Skeletal muscle tissue (tissue), 3 donors: ENCODE measurements at regions not wholly inside any gene's neighbourhood (a gene's known extent, or its start where the extent isn't known, plus 50 kb on each side); places are given as distances from the start of the nearest gene placed in this dataset.
"Not testable (repeated sequence)": the region's sequence is repeated elsewhere in the genome, so short reads cannot be mapped to it uniquely, and the experiment has no call there.

Experiments used
- H3K27ac ChIP-seq: one replicate; pipeline ENCODE4 v1.7.0; 2013; ENCODE audit warnings: mild to moderate bottlenecking, low read depth, low read length, inconsistent platforms
- H3K27me3 ChIP-seq, 3 donors: one replicate each; pipeline ENCODE4 v1.7.0; 2013; ENCODE audit warnings: low read length in 3 of 3; ENCODE audit not compliant: control insufficient read depth in 3 of 3, insufficient read depth in 3 of 3
- H3K36me3 ChIP-seq, 3 donors: one replicate each; pipeline ENCODE4 v1.7.0; 2013; ENCODE audit warnings: low read length in 3 of 3; ENCODE audit not compliant: control insufficient read depth in 3 of 3, insufficient read depth in 3 of 3
- H3K4me1 ChIP-seq, 3 donors: one replicate each; pipeline ENCODE4 v1.7.0; 2013; ENCODE audit warnings: low read length in 3 of 3, mild to moderate bottlenecking in 3 of 3; ENCODE audit not compliant: control insufficient read depth in 3 of 3, insufficient read depth in 3 of 3
- H3K4me3 ChIP-seq, 3 donors: one replicate each; pipeline ENCODE4 v1.7.0; 2013; ENCODE audit warnings: low read length in 3 of 3
- H3K9ac ChIP-seq, 3 donors: one replicate each; pipeline ENCODE4 v1.7.0; 2013; ENCODE audit warnings: low read length in 3 of 3, mild to moderate bottlenecking in 3 of 3, moderate library complexity in 2 of 3, low read depth in 1 of 3
- H3K9me3 ChIP-seq, 3 donors: one replicate each; pipeline ENCODE4 v1.7.0; 2013; ENCODE audit warnings: low read length in 3 of 3; ENCODE audit not compliant: control insufficient read depth in 3 of 3
- donor health status: Osteomylitis.

DNA sequence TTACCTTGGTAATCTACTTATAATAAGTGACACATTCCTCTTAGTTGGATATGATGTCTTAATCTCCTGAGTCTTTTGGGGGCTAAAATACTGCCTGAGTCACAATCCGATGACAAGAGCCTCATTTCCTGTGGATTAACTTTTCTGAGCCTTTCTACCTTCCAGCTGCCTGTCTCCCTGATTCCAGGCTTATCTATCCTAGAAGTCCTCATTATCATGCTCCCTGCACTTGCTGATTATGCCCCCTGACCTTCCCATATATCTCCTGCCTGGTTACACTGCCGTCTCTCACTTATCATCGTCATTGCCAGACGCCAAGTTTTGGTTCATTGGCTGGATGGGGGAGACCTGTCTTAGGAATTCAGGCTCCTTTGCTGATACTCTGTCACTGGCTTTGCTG, 727.4 kb upstream of the CA10 start:
- no peaks in the 10 kb centered on the region for H3K36me3 ChIP-seq
- H3K27ac ChIP-seq = no peak overlapping the region
- no peaks in the 10 kb centered on the region for H3K9me3 ChIP-seq
- no peaks in the 10 kb centered on the region for H3K4me1 ChIP-seq
- no peak overlapping the region for H3K4me3 ChIP-seq
- no peaks in the 10 kb centered on the region for H3K27me3 ChIP-seq
- H3K9ac ChIP-seq = no peak overlapping the region

DNA sequence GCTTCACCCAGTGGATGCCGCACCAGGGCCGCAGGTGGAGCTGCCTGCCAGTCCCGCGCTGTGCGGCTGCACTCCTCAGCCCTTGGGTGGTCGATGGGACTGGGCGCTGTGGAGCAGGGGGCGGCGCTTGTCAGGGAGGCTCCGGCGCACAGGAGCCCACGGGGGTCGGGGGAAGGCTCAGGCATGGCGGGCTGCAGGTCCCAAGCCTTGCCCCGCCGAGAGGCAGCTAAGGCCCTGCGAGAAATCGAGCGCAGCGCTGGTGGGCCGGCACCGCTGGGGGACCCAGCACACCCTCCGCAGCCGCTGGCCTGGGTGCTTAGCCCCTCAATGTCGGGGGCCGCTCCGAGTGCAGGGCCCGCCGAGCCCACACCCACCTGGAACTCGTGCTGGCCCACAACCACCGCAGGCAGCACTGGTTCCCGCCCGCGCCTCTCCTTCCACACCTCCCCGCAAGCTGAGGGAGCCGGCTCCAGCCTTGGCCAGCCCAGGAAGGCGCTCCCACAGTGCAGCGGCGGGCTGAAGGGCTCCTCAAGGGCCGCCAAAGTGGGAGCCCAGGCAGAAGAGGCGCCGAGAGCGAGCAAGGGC, 725.5 kb upstream of the CA10 start:
- not testable (repeated sequence) for H3K9ac ChIP-seq, H3K9me3 ChIP-seq, H3K4me3 ChIP-seq, H3K4me1 ChIP-seq, H3K36me3 ChIP-seq, H3K27me3 ChIP-seq, H3K27ac ChIP-seq

GRCh38 chr17:52846767-52847166, 688.3 kb upstream of the CA10 start:
- H3K4me1 ChIP-seq, H3K4me3 ChIP-seq, H3K9ac ChIP-seq, H3K36me3 ChIP-seq, H3K27me3 ChIP-seq, H3K9me3 ChIP-seq: not testable (repeated sequence)
- H3K27ac ChIP-seq = peak overlapping the region; percentile 46

DNA sequence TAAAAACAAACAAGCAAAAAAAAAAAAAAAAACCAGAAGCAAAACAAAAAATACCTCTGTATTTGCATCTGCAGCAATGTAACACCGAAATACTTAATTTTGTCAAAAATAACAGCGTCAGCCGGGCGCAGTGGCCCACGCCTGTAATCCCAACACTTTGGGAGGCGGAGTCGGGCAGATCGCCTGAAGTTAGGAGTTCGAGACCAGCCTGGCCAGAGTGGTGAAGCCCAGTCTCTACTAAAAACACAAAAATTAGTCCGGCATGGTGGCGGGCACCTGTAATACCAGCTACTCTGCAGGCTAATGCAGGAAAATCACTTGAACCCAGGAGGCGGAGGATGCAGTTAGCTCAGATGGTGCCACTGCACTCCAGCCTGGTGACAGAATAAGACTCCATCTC, 683.5 kb upstream of the CA10 start:
- no peaks in the 10 kb centered on the region for H3K27me3 ChIP-seq
- H3K4me3 ChIP-seq = no peak overlapping the region
- H3K27ac ChIP-seq = no peak overlapping the region
- no peaks in the 10 kb centered on the region for H3K9me3 ChIP-seq
- H3K4me1 ChIP-seq = peaks cover 0 to 10% (median 0%) of the 10 kb centered on the region in 3 donors
- no peaks in the 10 kb centered on the region for H3K36me3 ChIP-seq
- no peak overlapping the region for H3K9ac ChIP-seq

DNA sequence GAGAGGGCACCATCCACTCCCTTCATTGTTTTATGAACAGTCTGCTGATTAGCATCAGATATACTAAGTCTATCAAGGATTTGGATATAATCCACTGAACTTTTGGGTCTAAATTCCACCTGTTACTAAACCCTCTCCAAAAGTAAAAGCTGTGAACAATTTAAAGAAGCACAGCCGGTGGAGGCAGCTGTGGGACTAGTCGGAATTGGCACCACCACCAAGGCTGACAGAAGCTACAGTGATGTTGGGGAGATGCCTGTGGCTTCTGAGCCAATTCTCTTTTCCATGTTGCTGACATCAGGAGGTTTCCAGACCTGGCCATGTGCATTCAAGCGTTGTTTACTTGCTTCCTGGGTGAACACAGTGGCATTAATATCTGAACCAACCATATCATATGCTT, 679.0 kb upstream of the CA10 start:
- Histone ChIP-seq H3K4me3 (no peak overlapping the region), H3K9me3 (no peaks in the 10 kb centered on the region), H3K4me1 (peaks cover 0 to 5% (median 0%) of the 10 kb centered on the region in 3 donors), H3K9ac (no peak overlapping the region), H3K36me3 (no peaks in the 10 kb centered on the region), H3K27ac (no peak overlapping the region), H3K27me3 (no peaks in the 10 kb centered on the region)

GRCh38 chr17:52831536-52831935, 673.0 kb upstream of the CA10 start:
- Histone ChIP-seq H3K27ac (no peak overlapping the region), H3K36me3 (no peaks in the 10 kb centered on the region), H3K9ac (no peak overlapping the region)

DNA sequence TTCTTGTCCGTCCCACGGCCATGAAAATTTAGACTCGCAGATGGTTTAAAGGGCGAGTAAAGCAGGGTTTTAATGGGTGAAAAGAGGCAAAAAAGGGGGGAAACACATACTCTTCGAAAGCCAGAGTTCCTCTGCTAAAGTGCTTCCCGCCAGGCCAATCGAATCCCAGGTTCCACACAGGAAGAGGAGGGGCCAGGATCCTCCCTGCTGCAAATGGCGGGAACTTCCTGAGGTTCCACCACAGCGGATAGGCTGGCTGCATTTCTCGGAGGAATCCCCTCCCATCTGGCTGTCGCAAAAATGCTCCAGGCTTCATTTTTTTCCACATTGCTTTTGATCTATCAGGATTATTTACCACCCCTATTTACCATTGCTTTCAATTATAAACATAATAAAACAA, 670.1 kb upstream of the CA10 start:
- no peak overlapping the region for H3K9ac ChIP-seq
- no peaks in the 10 kb centered on the region for H3K36me3 ChIP-seq

More at GRCh38 chr17:52831536-52831935, 673.0 kb upstream of the CA10 start:
- Histone ChIP-seq H3K4me1 (no peaks in the 10 kb centered on the region), H3K9me3 (no peaks in the 10 kb centered on the region), H3K4me3 (no peak overlapping the region), H3K27me3 (no peaks in the 10 kb centered on the region)

GRCh38 chr17:52827526-52827925, 669.0 kb upstream of the CA10 start:
- no peak overlapping the region for H3K9ac ChIP-seq
- no peak overlapping the region for H3K27ac ChIP-seq
- no peak overlapping the region for H3K4me3 ChIP-seq
- H3K9me3 ChIP-seq = no peaks in the 10 kb centered on the region
- peaks cover 0 to 3% (median 0%) of the 10 kb centered on the region in 3 donors for H3K4me1 ChIP-seq
- H3K36me3 ChIP-seq = no peaks in the 10 kb centered on the region
- no peaks in the 10 kb centered on the region for H3K27me3 ChIP-seq

More for the DNA sequence above, 670.1 kb upstream of the CA10 start:
- Histone ChIP-seq H3K27ac (no peak overlapping the region), H3K9me3 (no peaks in the 10 kb centered on the region), H3K4me1 (no peaks in the 10 kb centered on the region), H3K4me3 (no peak overlapping the region), H3K27me3 (no peaks in the 10 kb centered on the region)

DNA sequence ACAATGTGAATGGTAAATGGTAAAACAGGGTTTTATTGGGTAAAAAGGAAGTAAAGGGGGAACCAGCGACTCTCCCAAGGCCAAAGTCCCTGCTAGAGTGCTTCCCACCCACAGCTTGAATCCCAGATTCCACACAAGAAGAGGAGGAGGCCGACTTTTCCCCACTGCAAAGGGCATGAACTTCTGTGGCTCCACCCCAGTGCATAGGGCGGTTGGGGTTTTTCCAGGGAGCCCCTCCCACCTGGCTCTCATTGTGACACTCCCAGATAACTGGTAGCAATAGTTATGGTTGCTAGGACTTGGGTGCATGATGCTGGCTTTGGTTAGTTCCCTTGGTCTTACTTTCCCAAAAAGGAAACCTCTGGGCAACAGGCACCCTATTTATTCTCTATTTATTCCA, 666.0 kb upstream of the CA10 start:
- Histone ChIP-seq H3K36me3 (no peaks in the 10 kb centered on the region), H3K9me3 (no peaks in the 10 kb centered on the region), H3K9ac (no peak overlapping the region), H3K27ac (no peak overlapping the region), H3K4me1 (peaks cover 0 to 3% (median 0%) of the 10 kb centered on the region in 3 donors), H3K4me3 (no peak overlapping the region), H3K27me3 (no peaks in the 10 kb centered on the region)

- Histone ChIP-seq H3K27ac (no peak overlapping the region), H3K4me3 (no peak overlapping the region), H3K36me3 (no peaks in the 10 kb centered on the region), H3K4me1 (peaks cover 0 to 3% (median 0%) of the 10 kb centered on the region in 3 donors), H3K9ac (no peak overlapping the region), H3K27me3 (no peaks in the 10 kb centered on the region), H3K9me3 (no peaks in the 10 kb centered on the region)
Measured at GRCh38 chr17:52823155-52823554, 664.6 kb upstream of the CA10 start.
